SK-N-MC (cell line): ENCODE measurements at regions not wholly inside any gene's neighbourhood (a gene's known extent, or its start where the extent isn't known, plus 50 kb on each side); places are given as distances from the start of the nearest gene placed in this dataset.

Source experiments
- EZH2 ChIP-seq: fragments of 200-600 bp; sonication (generic); IDR thresholded peaks from one replicate; pipeline ENCODE4 v1.6.1; 2017; ENCODE audit warnings: antibody characterized with exemption
- POLR2AphosphoS5 ChIP-seq: IDR thresholded peaks from 2 replicates; pipeline ENCODE4 v1.6.1; 2012; ENCODE audit warnings: mild to moderate bottlenecking, low read depth, low read length, borderline replicate concordance

GRCh38 chr18:71846716-71847115, 697.4 kb downstream of the CBLN2 start:
- TF ChIP-seq EZH2: no peak
- TF ChIP-seq POLR2AphosphoS5: no peak
